PC-9 (cell line): ENCODE measurements at regions not wholly inside any gene's neighbourhood (a gene's known extent, or its start where the extent isn't known, plus 50 kb on each side); places are given as distances from the start of the nearest gene placed in this dataset.

Experiments used
- BruUV-seq: library from RNA; stranded (reverse); fragments of 400-500 nt; replicated peaks from 2 replicates; lab custom pipeline; 2021; lab: Mats Ljungman, UMichigan
- CTCF ChIA-PET: fragments of 300-600 bp; sonication (Branson Sonifier 250); formaldehyde crosslinking; loops from one replicate; lab custom pipeline; 2022; ENCODE audit warnings: antibody characterized with exemption; lab: Charles Lee
- POLR2A ChIA-PET: fragments of 300-600 bp; sonication (Branson Sonifier 250); formaldehyde crosslinking; loops from one replicate; lab custom pipeline; 2022; ENCODE audit warnings: antibody characterized with exemption; ENCODE audit not compliant: unreplicated experiment; lab: Charles Lee
- DNase-seq, 2 experiments: peaks; one replicate each; pipeline versions ENCODE4 v3.0.0 to v3.0.0-alpha.2; 2015 to 2022; ENCODE audit warnings: mixed read lengths in 1 of 2
- H2AFZ ChIP-seq: fragments of 200-600 bp; sonication (generic); 2 replicates; pipeline ENCODE4 v1.8.1; 2017; ENCODE audit warnings: antibody characterized with exemption
- H3F3A ChIP-seq: fragments of 200-600 bp; sonication (generic); 2 replicates; pipeline ENCODE4 v1.8.1; 2017; ENCODE audit warnings: antibody characterized with exemption, mild to moderate bottlenecking, low read depth; ENCODE audit not compliant: insufficient read depth
- H3K27ac ChIP-seq: fragments of 200-600 bp; sonication (generic); 2 replicates; pipeline ENCODE4 v1.6.1; 2016; ENCODE audit warnings: mixed run types
- H3K27me3 ChIP-seq: fragments of 200-600 bp; sonication (generic); 2 replicates; pipeline ENCODE4 v1.6.1; 2016; ENCODE audit warnings: low read depth, mixed run types; ENCODE audit not compliant: insufficient read depth
- H3K36me3 ChIP-seq: fragments of 200-600 bp; sonication (generic); 2 replicates; pipeline ENCODE4 v1.6.1; 2016; ENCODE audit warnings: low read depth, mixed run types
- H3K4me1 ChIP-seq: fragments of 200-600 bp; sonication (generic); replicated peaks from 2 replicates; pipeline ENCODE4 v1.6.1; 2016; ENCODE audit warnings: mixed run types; ENCODE audit not compliant: insufficient read depth
- H3K4me2 ChIP-seq: fragments of 200-600 bp; sonication (generic); 2 replicates; pipeline ENCODE4 v1.6.1; 2017; ENCODE audit warnings: mixed run types
- H3K4me3 ChIP-seq: fragments of 200-600 bp; sonication (generic); 2 replicates; pipeline ENCODE4 v1.6.1; 2016; ENCODE audit warnings: mixed run types
- H3K79me2 ChIP-seq: fragments of 200-600 bp; sonication (generic); 2 replicates; pipeline ENCODE4 v1.6.1; 2017; ENCODE audit warnings: low read depth, mixed run types
- H3K9me2 ChIP-seq: fragments of 200-600 bp; sonication (generic); 2 replicates; pipeline ENCODE4 v1.8.1; 2017; ENCODE audit warnings: mild to moderate bottlenecking; ENCODE audit not compliant: insufficient read depth
- H3K9me3 ChIP-seq: fragments of 200-600 bp; sonication (generic); 2 replicates; pipeline ENCODE4 v1.8.1; 2016; ENCODE audit warnings: low read depth; ENCODE audit not compliant: insufficient read depth
- H4K20me1 ChIP-seq: fragments of 200-600 bp; sonication (generic); 2 replicates; pipeline ENCODE4 v1.8.1; 2017; ENCODE audit not compliant: insufficient read depth
- CTCF ChIP-seq: fragments of 200-600 bp; sonication (generic); conservative IDR thresholded peaks from 2 replicates; pipeline ENCODE4 v1.6.1; 2017; ENCODE audit warnings: mixed run types, antibody characterized with exemption, mild to moderate bottlenecking, moderate library complexity
- EZH2 ChIP-seq: fragments of 200-600 bp; sonication (generic); IDR thresholded peaks from 2 replicates; pipeline ENCODE4 v1.8.0; 2017; ENCODE audit warnings: antibody characterized with exemption, low read depth
- intact Hi-C: fragments of 100-400 bp; cut with micrococcal nuclease; formaldehyde crosslinking; loops from one replicate; pipeline ENCODE4 v1.10.0; 2022; ENCODE audit not compliant: unreplicated experiment

GRCh38 chr22:47398491-47398890 is 636.0 kb downstream of the TBC1D22A start:
- Histone ChIP-seq H3K9me3 (no peaks in the 10 kb centered on the region), H3K4me2 (no peak overlapping the region), H3K9me2 (no peaks in the 10 kb centered on the region), H2AFZ (no peak overlapping the region), H3K27me3 (peaks cover 99% of the 10 kb centered on the region), H3K27ac (no peak overlapping the region), H3F3A (no peaks in the 10 kb centered on the region), H3K36me3 (no peaks in the 10 kb centered on the region), H3K79me2 (no peaks in the 10 kb centered on the region), H3K4me1 (no peaks in the 10 kb centered on the region), H4K20me1 (no peaks in the 10 kb centered on the region), H3K4me3 (no peak overlapping the region)
- POLR2A ChIA-PET, result no interaction called here
- DNase-seq, result no peak
- intact Hi-C loops, result no loop called here
- no TSS peak for BruUV-seq
- TF ChIP-seq EZH2, result no peak
- no peak for TF ChIP-seq CTCF
- CTCF ChIA-PET, result interaction anchor here (0.5 kb wide), 1 partner anchor 145 kb away, joined by 14 read pairs; no protein-coding TSS in a partner anchor

GRCh38 chr22:47397673-47398072 is 635.2 kb downstream of the TBC1D22A start:
- no peak for DNase-seq
- peaks cover 99% of the 10 kb centered on the region for H3K27me3 ChIP-seq
- H3K36me3 ChIP-seq, result no peaks in the 10 kb centered on the region
- no peak overlapping the region for H3K27ac ChIP-seq
- H3K4me2 ChIP-seq, result no peak overlapping the region
- H4K20me1 ChIP-seq, result no peaks in the 10 kb centered on the region
- no peaks in the 10 kb centered on the region for H3K9me2 ChIP-seq
- ChIA-PET CTCF (no interaction called here), POLR2A (no interaction called here)
- intact Hi-C loops, result no loop called here
- H2AFZ ChIP-seq, result no peak overlapping the region
- H3F3A ChIP-seq, result no peaks in the 10 kb centered on the region
- no peaks in the 10 kb centered on the region for H3K9me3 ChIP-seq
- TF ChIP-seq EZH2 (no peak), CTCF (no peak)
- no peaks in the 10 kb centered on the region for H3K4me1 ChIP-seq
- no TSS peak for BruUV-seq
- H3K4me3 ChIP-seq, result no peak overlapping the region
- H3K79me2 ChIP-seq, result no peaks in the 10 kb centered on the region

GRCh38 chr22:47396515-47396914 is 634.1 kb downstream of the TBC1D22A start:
- intact Hi-C loops, result no loop called here
- ChIA-PET POLR2A (no interaction called here), CTCF (no interaction called here)
- no peaks in the 10 kb centered on the region for H3K79me2 ChIP-seq
- H4K20me1 ChIP-seq, result no peaks in the 10 kb centered on the region
- BruUV-seq, result no TSS peak
- H3K4me2 ChIP-seq, result no peak overlapping the region
- no peak for DNase-seq
- peaks cover 91% of the 10 kb centered on the region for H3K27me3 ChIP-seq
- no peak overlapping the region for H3K27ac ChIP-seq
- no peaks in the 10 kb centered on the region for H3K9me3 ChIP-seq
- no peaks in the 10 kb centered on the region for H3K4me1 ChIP-seq
- H3K4me3 ChIP-seq, result no peak overlapping the region
- no peaks in the 10 kb centered on the region for H3K9me2 ChIP-seq
- no peaks in the 10 kb centered on the region for H3K36me3 ChIP-seq
- no peaks in the 10 kb centered on the region for H3F3A ChIP-seq
- TF ChIP-seq CTCF, result no peak
- TF ChIP-seq EZH2, result no peak
- no peak overlapping the region for H2AFZ ChIP-seq
